Cardiac septum (tissue), 1 donor: ENCODE measurements at regions not wholly inside any gene's neighbourhood (a gene's known extent, or its start where the extent isn't known, plus 50 kb on each side); places are given as distances from the start of the nearest gene placed in this dataset.

Experiments
- DNase-seq: peaks from one replicate; pipeline ENCODE4 v3.0.0-alpha.2; 2020; ENCODE audit warnings: low spot score
- intact Hi-C: fragments of 100-400 bp; cut with DNase I; formaldehyde crosslinking; loops from one replicate; pipeline ENCODE4 v1.14.0; 2022
- donor health status: DM: no; HTN: no; CAD: no.

DNA sequence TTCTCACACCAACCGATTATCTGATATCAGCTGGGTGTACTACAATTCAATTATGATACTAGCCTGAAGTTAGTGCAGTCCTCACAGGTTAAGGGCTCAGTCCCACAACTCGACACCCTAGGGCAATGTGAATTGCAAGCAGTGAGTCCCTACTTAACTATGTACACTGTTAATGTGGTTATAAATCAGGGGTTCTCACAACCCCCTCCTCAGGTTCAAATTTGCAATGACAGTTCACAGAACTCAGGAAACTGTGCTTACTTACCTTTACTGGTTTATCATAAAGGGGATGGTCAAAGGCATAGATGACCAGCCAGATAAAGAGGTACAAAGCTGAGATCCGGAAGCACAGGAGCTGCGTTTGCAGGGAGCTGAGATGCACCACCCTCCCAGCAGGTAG, 1379.1 kb upstream of the CDH2 start:
- DNase-seq = no peak
- intact Hi-C loops = no loop called here

GRCh38 chr18:29549759-29550158, 1372.8 kb upstream of the CDH2 start:
- intact Hi-C loops = no loop called here
- no peak for DNase-seq

- no peak for DNase-seq
- intact Hi-C loops = no loop called here
Measured at GRCh38 chr18:29547626-29548025, 1370.7 kb upstream of the CDH2 start.

DNA sequence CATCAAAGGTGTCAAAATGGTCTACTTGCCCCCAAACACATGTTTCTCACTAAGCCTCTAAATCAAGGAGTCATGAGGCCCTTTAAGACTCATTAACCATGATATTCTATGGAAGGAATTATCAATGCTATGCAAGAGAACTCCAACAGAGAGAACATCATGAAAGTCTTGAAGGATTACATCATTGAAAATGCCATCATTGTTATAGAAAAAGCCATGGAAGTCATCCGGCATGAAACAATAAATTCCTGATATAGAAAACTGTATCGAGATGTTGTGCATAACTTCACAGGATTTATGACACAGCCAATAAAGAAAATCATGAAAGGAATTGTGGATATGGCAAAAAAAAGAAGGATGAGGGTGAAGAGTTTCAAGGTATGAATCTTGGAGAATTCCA, 1363.6 kb upstream of the CDH2 start:
- intact Hi-C loops = no loop called here
- DNase-seq = no peak

- intact Hi-C loops = no loop called here
- no peak for DNase-seq
Measured at GRCh38 chr18:29531746-29532145, 1354.8 kb upstream of the CDH2 start.

GRCh38 chr18:29523371-29523770, 1346.4 kb upstream of the CDH2 start:
- intact Hi-C loops = no loop called here
- DNase-seq = no peak

GRCh38 chr18:29512761-29513160, 1335.8 kb upstream of the CDH2 start:
- no peak for DNase-seq
- intact Hi-C loops = no loop called here

- intact Hi-C loops = no loop called here
- DNase-seq = no peak
Measured at GRCh38 chr18:29512203-29512602, 1335.3 kb upstream of the CDH2 start.

GRCh38 chr18:29501952-29502351, 1325.0 kb upstream of the CDH2 start:
- DNase-seq = no peak
- intact Hi-C loops = no loop called here

GRCh38 chr18:29496152-29496680, 1319.3 kb upstream of the CDH2 start:
- intact Hi-C loops = no loop called here
- DNase-seq = no peak

- intact Hi-C loops = no loop called here
- DNase-seq = no peak
Measured at GRCh38 chr18:29494371-29494770, 1317.4 kb upstream of the CDH2 start.

- intact Hi-C loops = no loop called here
Measured at GRCh38 chr18:29491907-29492306, 1315.0 kb upstream of the CDH2 start.

DNA sequence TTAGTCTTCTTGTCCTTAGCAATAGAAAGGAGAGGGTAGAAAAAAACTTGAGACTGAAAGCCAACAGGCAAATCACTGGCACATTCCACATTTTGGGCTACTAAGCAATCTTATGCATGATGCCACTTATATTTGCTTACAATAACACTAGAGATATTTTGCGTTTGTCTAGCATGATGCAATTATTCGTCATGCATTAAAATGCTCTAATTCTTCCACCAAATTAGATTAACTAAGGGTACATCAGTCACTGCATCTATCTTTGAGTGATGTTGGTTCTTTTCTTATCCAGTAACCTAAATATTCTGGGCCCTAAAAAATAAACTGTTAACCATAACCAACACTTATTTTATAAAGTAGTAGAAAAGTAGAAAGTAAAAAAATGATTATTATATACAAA, 1311.7 kb upstream of the CDH2 start:
- intact Hi-C loops = no loop called here
- DNase-seq = no peak

More at GRCh38 chr18:29491907-29492306, 1315.0 kb upstream of the CDH2 start:
- DNase-seq = no peak

- no peak for DNase-seq
- intact Hi-C loops = no loop called here
Measured at GRCh38 chr18:29465526-29465925, 1288.6 kb upstream of the CDH2 start.

DNA sequence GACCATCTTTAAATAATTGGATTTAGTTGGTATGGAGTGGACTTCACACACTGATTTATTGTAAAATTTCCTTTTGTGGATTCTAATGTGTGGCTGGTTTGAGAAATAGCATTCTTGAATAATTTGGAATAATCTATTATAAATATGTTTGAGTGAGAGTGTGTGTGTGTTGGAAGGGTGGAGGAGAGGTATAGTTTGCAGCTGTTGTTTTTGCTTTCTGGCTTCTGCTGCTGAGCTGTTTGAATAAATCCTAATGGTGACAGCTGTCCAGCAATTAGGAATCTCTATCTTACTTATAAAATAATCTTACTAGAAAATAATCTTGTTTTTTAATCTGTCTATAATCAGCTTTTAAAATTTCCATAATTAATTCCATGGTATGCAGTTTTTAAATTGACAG, 1283.0 kb upstream of the CDH2 start:
- no peak for DNase-seq
- intact Hi-C loops = no loop called here

- no peak for DNase-seq
- intact Hi-C loops = no loop called here
Measured at GRCh38 chr18:29457316-29457889, 1280.5 kb upstream of the CDH2 start.

- intact Hi-C loops = no loop called here
- no peak for DNase-seq
Measured at GRCh38 chr18:29449424-29449823, 1272.5 kb upstream of the CDH2 start.

DNA sequence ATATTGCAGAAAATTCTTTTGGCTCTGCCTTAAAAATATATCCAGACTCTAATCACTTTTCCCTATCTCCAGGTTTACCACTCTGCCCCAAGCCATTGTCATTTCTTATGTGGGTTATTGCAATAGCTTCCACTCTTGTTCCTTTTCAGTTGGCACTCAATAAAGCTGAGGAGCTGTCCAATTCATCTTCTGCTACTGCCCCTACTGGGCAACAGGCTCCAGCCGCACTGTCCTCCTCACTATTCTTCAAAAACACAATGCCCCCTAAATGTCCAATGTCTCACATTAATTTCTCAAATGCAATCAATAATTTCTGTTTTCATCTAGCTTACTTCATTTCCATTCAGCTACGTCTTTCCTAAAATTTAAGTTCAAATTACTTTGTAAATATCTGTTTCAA, 1262.5 kb upstream of the CDH2 start:
- intact Hi-C loops = no loop called here
- DNase-seq = no peak

GRCh38 chr18:29436459-29436858, 1259.5 kb upstream of the CDH2 start:
- DNase-seq = no peak
- intact Hi-C loops = no loop called here

GRCh38 chr18:29434650-29435049, 1257.7 kb upstream of the CDH2 start:
- intact Hi-C loops = no loop called here
- no peak for DNase-seq

GRCh38 chr18:29430416-29430815, 1253.5 kb upstream of the CDH2 start:
- DNase-seq = no peak
- intact Hi-C loops = no loop called here

GRCh38 chr18:29418136-29418535, 1241.2 kb upstream of the CDH2 start:
- no peak for DNase-seq
- intact Hi-C loops = no loop called here
